ENCODE measurements at regions not wholly inside any gene's neighbourhood (a gene's known extent, or its start where the extent isn't known, plus 50 kb on each side); places are given as distances from the start of the nearest gene placed in this dataset.
"Not testable (repeated sequence)": the region's sequence is repeated elsewhere in the genome, so short reads cannot be mapped to it uniquely, and the experiment has no call there.

- no peak for DNase-seq
Observed at GRCh38 chr5:4581289-4581688, 558.8 kb upstream of the ADAMTS16 start.

GRCh38 chr5:4584982-4585381, 555.1 kb upstream of the ADAMTS16 start:
- peak; percentile 93 for DNase-seq

GRCh38 chr5:4613440-4613839, 526.7 kb upstream of the ADAMTS16 start:
- no peak for DNase-seq

GRCh38 chr5:4614088-4614487, 526.0 kb upstream of the ADAMTS16 start:
- DNase-seq, result no peak

GRCh38 chr5:4615369-4615768, 524.8 kb upstream of the ADAMTS16 start:
- not testable (repeated sequence) for DNase-seq

GRCh38 chr5:4625206-4625896, 514.8 kb upstream of the ADAMTS16 start:
- DNase-seq, result no peak

- no peak for DNase-seq
Observed at GRCh38 chr5:4627131-4627530, 513.0 kb upstream of the ADAMTS16 start.

GRCh38 chr5:4627929-4628328, 512.2 kb upstream of the ADAMTS16 start:
- DNase-seq, result no peak

GRCh38 chr5:4628645-4629385, 511.3 kb upstream of the ADAMTS16 start:
- DNase-seq, result no peak

- DNase-seq, result no peak
Observed at GRCh38 chr5:4630031-4630430, 510.1 kb upstream of the ADAMTS16 start.

GRCh38 chr5:4634342-4634741, 505.8 kb upstream of the ADAMTS16 start:
- no peak for DNase-seq

- no peak for DNase-seq
Observed at GRCh38 chr5:4636378-4636777, 503.8 kb upstream of the ADAMTS16 start.

GRCh38 chr5:4639946-4640345, 500.2 kb upstream of the ADAMTS16 start:
- peak; percentile 22 for DNase-seq

- peak; percentile 54 for DNase-seq
Observed at GRCh38 chr5:4640795-4641194, 499.3 kb upstream of the ADAMTS16 start.

- no peak for DNase-seq
Observed at GRCh38 chr5:4642525-4642924, 497.6 kb upstream of the ADAMTS16 start.

GRCh38 chr5:4643190-4643589, 496.9 kb upstream of the ADAMTS16 start:
- no peak for DNase-seq

GRCh38 chr5:4643960-4644359, 496.2 kb upstream of the ADAMTS16 start:
- DNase-seq, result no peak

- no peak for DNase-seq
Observed at GRCh38 chr5:4646715-4647375, 493.3 kb upstream of the ADAMTS16 start.

GRCh38 chr5:4647955-4648354, 492.2 kb upstream of the ADAMTS16 start:
- DNase-seq, result no peak

GRCh38 chr5:4651806-4652565, 488.1 kb upstream of the ADAMTS16 start:
- peak; percentile 8 for DNase-seq

- no peak for DNase-seq
Observed at GRCh38 chr5:4653475-4653874, 486.7 kb upstream of the ADAMTS16 start.

- no peak for DNase-seq
Observed at GRCh38 chr5:4659851-4660250, 480.3 kb upstream of the ADAMTS16 start.

- no peak for DNase-seq
Observed at GRCh38 chr5:4661326-4661725, 478.8 kb upstream of the ADAMTS16 start.
